NCI-H2029 (cell line): ENCODE measurements at regions not wholly inside any gene's neighbourhood (a gene's known extent, or its start where the extent isn't known, plus 50 kb on each side); places are given as distances from the start of the nearest gene placed in this dataset.

Source experiments
- DNase-seq: peaks from one replicate; lab custom pipeline; 2025; lab: John Stamatoyannopoulos, UW

DNA sequence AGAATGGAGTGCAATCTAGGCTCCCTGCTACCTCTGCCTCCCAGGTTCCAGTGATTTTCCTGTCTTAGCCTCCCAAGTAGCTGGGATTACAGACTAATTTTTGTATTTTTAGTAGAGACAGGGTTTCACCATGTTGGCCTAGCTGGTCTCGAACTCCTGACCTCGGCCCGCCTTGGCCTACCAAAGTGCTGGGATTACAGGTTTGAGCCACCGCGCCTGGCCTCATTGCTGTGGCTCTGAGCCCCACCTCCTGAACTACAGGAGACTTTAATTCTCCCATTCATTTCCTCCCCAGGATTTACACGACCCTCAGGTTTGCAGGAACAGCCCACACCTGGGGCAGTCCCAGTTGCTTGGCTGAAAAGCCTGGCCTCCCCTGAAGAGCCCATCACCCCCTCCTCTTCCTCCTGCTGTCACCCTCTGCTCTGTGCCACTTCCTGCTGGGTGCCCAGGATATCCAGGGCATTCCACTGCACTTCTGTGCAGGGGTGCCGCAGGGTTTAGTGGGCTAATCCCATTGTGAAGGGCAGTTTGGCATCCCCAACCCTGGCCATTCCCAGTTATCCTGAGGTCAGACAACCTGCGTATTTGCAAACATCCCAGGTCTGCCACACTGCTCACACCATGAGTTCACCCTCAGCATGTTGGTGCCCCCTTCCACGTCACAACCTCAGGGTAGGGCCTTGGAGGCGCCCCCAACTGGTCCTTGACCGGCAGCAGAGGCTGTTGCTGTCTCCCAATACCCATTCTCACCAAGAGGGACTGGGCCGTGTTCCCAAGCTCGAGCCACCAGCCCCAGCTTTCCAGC is 265.0 kb upstream of the IRX4 start:
- DNase-seq, result no peak

- DNase-seq, result no peak
Observed at GRCh38 chr5:2143646-2144353, 261.1 kb upstream of the IRX4 start.

GRCh38 chr5:2143088-2143487 is 260.4 kb upstream of the IRX4 start:
- DNase-seq, result no peak

GRCh38 chr5:2142456-2142954 is 259.8 kb upstream of the IRX4 start:
- no peak for DNase-seq

DNA sequence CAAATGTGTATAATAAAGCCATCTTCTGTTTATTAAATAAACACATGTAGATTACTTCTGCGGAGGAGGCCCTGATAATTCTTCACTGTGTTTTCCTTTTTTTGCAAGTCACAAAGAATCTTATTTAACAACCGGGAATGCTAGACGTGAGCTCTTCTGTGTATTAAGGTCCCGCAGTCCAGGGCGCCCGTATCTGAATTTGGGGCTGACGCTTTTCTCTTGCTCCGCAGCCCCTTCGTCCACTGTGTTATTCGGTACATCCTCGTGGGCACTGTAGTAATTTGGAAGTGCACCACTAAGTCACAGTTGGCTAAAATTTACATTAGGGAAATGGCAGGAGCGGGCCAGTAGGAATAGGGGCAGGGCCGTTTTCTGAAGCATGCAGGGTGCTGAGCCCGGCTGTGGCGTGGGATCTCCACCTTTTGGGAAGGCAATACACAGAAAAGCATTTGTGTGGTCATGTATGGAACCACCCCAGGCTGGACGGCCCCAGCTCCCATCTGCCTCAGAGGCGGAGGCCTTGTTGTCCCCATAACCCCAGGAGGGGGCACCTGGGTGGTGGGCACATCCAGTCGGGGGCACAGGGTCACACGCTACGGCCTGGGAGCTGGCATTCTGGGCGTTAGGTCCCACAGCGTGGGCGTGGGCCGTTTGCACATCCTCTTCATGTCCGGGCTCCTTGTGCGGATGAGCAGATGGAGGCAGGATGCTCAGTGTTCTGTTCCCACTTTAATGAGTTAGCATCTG is 258.7 kb upstream of the IRX4 start:
- DNase-seq, result no peak

DNA sequence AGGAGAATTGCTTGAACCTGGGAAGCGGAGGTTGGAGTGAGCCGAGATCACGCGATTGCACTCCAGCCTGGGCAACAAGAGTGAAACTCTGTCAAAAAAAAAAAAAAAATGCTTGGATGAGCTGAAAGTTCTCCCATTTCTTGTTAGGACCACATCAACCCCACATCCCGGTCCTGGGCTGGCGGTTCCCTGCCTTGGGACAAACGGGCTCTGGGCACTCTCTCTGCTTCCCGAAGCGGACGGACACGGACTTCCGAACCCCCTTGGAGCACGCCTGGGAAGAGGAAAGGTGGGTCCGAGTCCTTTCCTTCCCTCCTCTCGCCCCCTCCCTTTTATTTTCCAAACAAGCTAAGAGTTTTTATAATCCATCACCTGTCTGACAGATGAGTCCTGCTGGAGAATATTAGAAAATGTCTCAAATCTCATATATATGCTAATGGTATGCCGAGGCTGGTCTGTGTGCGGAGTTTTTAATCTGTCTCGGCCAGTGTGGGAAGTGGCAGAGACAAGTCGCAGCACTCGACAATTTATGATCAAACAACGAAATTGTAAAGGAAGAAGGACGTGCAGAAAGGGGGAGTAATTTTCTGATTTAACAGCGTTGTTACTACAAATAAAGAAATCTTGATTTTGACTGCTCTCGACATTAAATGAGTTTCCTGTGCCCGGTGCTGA is 257.9 kb upstream of the IRX4 start:
- DNase-seq, result no peak

- DNase-seq, result no peak
Observed at GRCh38 chr5:2139478-2139877, 256.8 kb upstream of the IRX4 start.

GRCh38 chr5:2138896-2139295 is 256.2 kb upstream of the IRX4 start:
- no peak for DNase-seq

- DNase-seq, result no peak
Observed at GRCh38 chr5:2137444-2138050, 254.8 kb upstream of the IRX4 start.

DNA sequence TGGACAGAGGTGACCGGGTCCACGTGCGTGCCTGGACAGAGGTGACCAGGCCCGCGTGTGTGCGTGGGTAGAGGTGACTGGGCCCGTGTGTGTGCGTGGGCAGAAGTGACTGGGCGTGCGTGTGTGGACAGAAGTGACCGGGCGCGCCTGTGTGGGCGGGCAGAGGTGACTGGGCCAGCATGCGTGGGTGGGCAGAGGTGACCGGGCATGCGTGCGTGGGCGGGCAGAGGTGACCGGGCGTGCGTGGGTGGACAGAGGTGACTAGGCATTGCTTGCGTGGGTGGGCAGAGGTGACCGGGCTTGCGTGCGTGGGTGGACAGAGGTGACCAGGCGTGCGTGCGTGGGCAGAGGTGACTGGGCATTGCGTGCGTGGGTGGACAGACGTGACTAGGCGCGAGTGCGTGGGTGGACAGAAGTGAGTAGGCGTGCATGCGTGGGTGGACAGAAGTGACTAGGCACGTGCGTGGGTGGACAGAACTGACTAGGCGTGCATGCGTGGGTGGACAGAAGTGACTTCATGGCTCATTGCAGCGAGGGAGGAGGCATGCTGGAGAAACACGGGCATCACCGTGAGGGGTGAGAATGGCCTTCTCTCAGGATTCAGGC is 254.1 kb upstream of the IRX4 start:
- DNase-seq, result no peak

DNA sequence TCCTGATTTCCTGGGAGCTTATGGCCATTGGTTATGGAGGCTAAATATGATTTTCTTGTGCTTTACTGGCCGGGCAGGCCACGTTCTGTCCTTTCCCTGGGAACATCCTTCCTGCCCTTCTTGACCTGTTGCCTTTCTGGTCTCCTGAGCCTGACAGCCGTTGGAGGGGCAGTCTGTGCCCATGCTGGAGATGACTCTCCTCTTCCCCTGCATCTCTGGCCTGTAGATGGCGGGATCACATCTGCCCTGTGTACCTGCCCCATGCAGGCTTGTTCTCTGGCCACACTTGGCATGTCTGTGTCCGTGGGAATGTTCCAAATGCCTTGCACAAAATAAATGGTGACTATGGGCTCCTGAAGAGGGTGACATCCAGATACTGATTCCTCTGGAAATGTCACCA is 253.1 kb upstream of the IRX4 start:
- no peak for DNase-seq

GRCh38 chr5:2135354-2135753 is 252.6 kb upstream of the IRX4 start:
- no peak for DNase-seq

- no peak for DNase-seq
Observed at GRCh38 chr5:2134543-2135292, 252.0 kb upstream of the IRX4 start.

DNA sequence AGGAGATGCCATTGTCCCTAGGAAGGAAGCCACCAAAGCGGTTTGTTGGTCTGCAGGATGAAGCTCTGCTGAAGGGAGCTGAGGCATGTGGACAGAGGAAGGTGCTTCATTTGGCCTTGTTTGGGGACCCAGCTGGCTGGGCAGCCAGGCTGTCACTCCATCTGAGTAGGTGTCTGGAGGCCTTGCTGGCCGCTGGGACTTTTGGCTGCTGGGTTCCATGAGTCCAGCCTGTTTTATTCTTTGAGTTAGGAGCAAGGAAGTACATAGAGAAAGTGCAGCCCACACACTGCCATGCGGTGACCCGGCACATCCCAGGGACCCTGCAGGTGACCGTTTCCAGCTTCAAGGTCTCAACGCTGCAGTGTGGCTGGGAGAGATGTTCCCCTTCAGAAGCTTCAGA is 251.2 kb upstream of the IRX4 start:
- no peak for DNase-seq

DNA sequence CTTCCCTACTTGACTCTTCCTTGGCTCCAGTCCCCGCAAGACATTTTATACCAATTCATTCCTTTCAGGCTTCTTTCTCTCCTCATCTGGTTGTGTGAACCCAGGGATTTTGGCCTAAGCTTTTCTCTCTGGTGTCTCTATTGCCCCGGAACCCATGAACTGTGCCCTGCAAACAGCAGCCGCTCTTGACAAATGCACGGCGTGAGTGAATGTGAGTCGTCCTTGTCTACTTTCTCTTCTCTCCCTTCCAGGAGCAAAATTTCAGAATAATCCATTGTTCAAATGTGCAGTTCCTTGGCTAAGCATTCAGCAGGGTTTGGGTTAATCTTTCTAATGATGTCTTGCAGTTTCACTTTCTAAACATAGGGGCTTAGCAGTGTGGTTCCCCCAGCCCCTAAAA is 250.4 kb upstream of the IRX4 start:
- no peak for DNase-seq

DNA sequence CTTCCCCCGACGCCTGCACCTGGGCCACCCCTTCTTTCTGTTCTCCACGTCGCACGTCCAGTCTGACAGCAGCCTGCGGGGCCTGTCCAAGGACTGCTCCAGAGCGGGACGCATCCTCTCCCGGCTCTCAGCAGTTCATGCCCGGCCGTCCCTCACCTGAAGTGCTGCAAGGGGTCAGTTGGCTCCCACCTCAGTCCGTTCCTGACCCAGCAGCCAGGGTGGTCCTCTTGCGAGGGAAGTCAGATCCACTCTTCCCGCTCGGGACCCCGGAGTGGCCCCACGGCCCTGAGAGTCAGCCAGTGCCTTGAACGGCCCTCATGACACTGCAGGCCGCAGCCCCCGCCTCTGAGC is 249.7 kb upstream of the IRX4 start:
- DNase-seq, result no peak

- no peak for DNase-seq
Observed at GRCh38 chr5:2131826-2132496, 249.2 kb upstream of the IRX4 start.

- no peak for DNase-seq
Observed at GRCh38 chr5:2131196-2131595, 248.5 kb upstream of the IRX4 start.

DNA sequence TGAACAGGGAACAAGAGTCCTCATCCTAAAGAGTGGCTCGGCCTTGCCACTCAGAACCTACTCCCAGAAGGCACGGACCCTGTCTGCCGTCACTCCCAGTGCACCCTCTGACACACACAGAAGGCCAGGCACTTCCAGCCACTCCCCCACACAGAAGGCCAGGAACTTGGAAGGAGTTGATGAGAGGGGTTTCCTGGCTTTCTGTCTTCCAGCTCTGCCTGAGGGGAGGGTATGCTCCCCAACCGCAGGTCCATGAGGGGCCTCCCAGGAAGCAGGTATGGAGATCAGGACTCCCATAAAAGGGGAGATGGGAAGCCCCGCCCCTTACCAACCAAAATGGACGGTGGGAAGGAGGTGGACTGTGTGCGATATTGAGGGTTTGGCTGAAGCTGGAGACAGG is 247.6 kb upstream of the IRX4 start:
- no peak for DNase-seq
